Neural cell (in vitro differentiated cells): ENCODE measurements at regions not wholly inside any gene's neighbourhood (a gene's known extent, or its start where the extent isn't known, plus 50 kb on each side); places are given as distances from the start of the nearest gene placed in this dataset.

Experiments
- H2AFZ ChIP-seq: fragments of 200-600, 300-800 bp; sonication (generic), shearing (Covaris generic); 2 replicates; pipeline ENCODE4 v1.6.0; 2014; ENCODE audit warnings: low read depth, mild to moderate bottlenecking, antibody characterized with exemption, low read length, moderate library complexity
- H3F3A ChIP-seq: fragments of 200-600 bp; shearing (Covaris generic); 2 replicates; pipeline ENCODE4 v1.6.1; 2016; ENCODE audit warnings: mild to moderate bottlenecking, moderate library complexity, mixed read lengths, antibody characterized with exemption, low read length; ENCODE audit not compliant: insufficient read depth, poor library complexity, severe bottlenecking
- H3K27ac ChIP-seq: fragments of 200-600, 300-800 bp; sonication (generic), shearing (Covaris generic); 2 replicates; pipeline ENCODE4 v1.5.1; 2014; ENCODE audit warnings: mild to moderate bottlenecking, low read length, moderate library complexity
- H3K27me3 ChIP-seq: fragments of 300-800, 200-600 bp; sonication (generic), shearing (Covaris generic); 2 replicates; pipeline ENCODE4 v1.6.0; 2014; ENCODE audit warnings: mild to moderate bottlenecking, low read depth, low read length, moderate library complexity; ENCODE audit not compliant: insufficient read depth
- H3K36me3 ChIP-seq: fragments of 300-800, 200-600 bp; sonication (generic), shearing (Covaris generic); 2 replicates; pipeline ENCODE4 v1.5.1; 2014; ENCODE audit warnings: mild to moderate bottlenecking, antibody characterized with exemption, low read length, moderate library complexity; ENCODE audit not compliant: insufficient read depth
- H3K4me2 ChIP-seq: fragments of 300-800, 200-600 bp; sonication (generic), shearing (Covaris generic); 2 replicates; pipeline ENCODE4 v1.6.0; 2014; ENCODE audit warnings: mild to moderate bottlenecking, low read length
- H3K4me3 ChIP-seq: fragments of 300-800, 200-600 bp; sonication (generic), shearing (Covaris generic); 2 replicates; pipeline ENCODE4 v1.5.1; 2014; ENCODE audit warnings: mild to moderate bottlenecking, low read length, moderate library complexity
- H3K79me2 ChIP-seq: fragments of 200-600 bp; shearing (Covaris generic); replicated peaks from 2 replicates; pipeline ENCODE4 v1.6.0; 2014; ENCODE audit warnings: mild to moderate bottlenecking, low read length, moderate library complexity; ENCODE audit not compliant: insufficient read depth
- H3K9ac ChIP-seq: fragments of 300-800, 200-600 bp; sonication (generic), shearing (Covaris generic); 2 replicates; pipeline ENCODE4 v1.6.1; 2016; ENCODE audit warnings: mild to moderate bottlenecking, low read length, mixed read lengths
- H3K9me2 ChIP-seq: fragments of 200-600 bp; shearing (Covaris generic); 2 replicates; pipeline ENCODE4 v1.6.1; 2016; ENCODE audit warnings: mild to moderate bottlenecking, low read length, mixed read lengths; ENCODE audit not compliant: insufficient read depth
- H3K9me3 ChIP-seq: fragments of 200-600, 300-800 bp; sonication (generic), shearing (Covaris generic); 2 replicates; pipeline ENCODE4 v1.6.1; 2016; ENCODE audit warnings: mild to moderate bottlenecking, mixed run types, low read length, moderate library complexity, mixed read lengths
- H4K20me1 ChIP-seq: fragments of 200-600 bp; shearing (Covaris generic); 2 replicates; pipeline ENCODE4 v1.6.1; 2016; ENCODE audit warnings: mild to moderate bottlenecking, mixed run types; ENCODE audit not compliant: insufficient read depth
- EP300 ChIP-seq: fragments of 450-650 bp; conservative IDR thresholded peaks from 2 replicates; pipeline ENCODE4 v1.6.1; 2014; ENCODE audit warnings: antibody characterized with exemption, mild to moderate bottlenecking, moderate library complexity; ENCODE audit not compliant: poor library complexity, severe bottlenecking
- EZH2 ChIP-seq: fragments of 200-600, 300-800 bp; shearing (Covaris generic), sonication (generic); IDR thresholded peaks from 2 replicates; pipeline ENCODE4 v1.6.1; 2014; ENCODE audit warnings: antibody characterized with exemption, low read length, borderline replicate concordance, mild to moderate bottlenecking; ENCODE audit not compliant: insufficient read depth, poor library complexity, severe bottlenecking
- MXI1 ChIP-seq: fragments of 450-650 bp; conservative IDR thresholded peaks from 2 replicates; pipeline ENCODE4 v1.6.1; 2014; ENCODE audit warnings: antibody characterized with exemption, mild to moderate bottlenecking; ENCODE audit not compliant: poor library complexity, severe bottlenecking
- POLR2AphosphoS5 ChIP-seq: IDR thresholded peaks from 2 replicates; pipeline ENCODE4 v1.6.1; 2012
- RAD21 ChIP-seq: fragments of 450-650 bp; conservative IDR thresholded peaks from 2 replicates; pipeline ENCODE4 v1.6.1; 2014; ENCODE audit warnings: antibody characterized with exemption, mild to moderate bottlenecking, moderate library complexity
- SMC3 ChIP-seq: fragments of 450-650 bp; conservative IDR thresholded peaks from 2 replicates; pipeline ENCODE4 v1.6.1; 2014; ENCODE audit warnings: antibody characterized with exemption, mild to moderate bottlenecking, moderate library complexity; ENCODE audit not compliant: poor library complexity
- TAF1 ChIP-seq: IDR thresholded peaks from 2 replicates; pipeline ENCODE4 v1.6.1; 2012; ENCODE audit warnings: low read depth
- TF ChIP-seq, protein P1 (sequence below): IDR thresholded peaks from 2 replicates; pipeline ENCODE4 v1.6.1; 2012; ENCODE audit warnings: borderline replicate concordance
- TF ChIP-seq, protein P2 (sequence below): fragments of 450-650 bp; IDR thresholded peaks from 2 replicates; pipeline ENCODE4 v1.5.1; 2014; ENCODE audit warnings: antibody characterized with exemption, mild to moderate bottlenecking, moderate library complexity; ENCODE audit not compliant: poor library complexity, severe bottlenecking

DNA sequence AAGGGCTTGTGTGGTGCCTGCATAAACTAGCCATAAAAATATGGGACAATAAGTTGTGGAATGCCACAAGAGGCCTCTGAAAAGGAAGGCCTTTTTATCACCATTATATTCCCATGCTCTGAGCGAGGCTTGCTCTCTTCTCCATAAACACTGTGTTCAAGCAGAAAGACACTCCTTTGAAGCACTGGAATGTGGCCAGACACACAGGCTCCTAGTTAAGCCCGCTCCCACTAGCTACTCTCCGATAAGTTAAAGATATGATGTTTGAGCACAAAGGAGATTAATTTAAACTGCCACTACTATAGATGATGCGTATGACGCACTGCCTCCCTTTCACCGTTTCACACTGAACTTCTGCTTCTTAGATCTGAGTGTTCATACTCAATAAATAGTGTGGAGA lies 188.7 kb upstream of the TWIST2 start:
- no peaks in the 10 kb centered on the region for H3K36me3 ChIP-seq
- no peak overlapping the region for H3K9ac ChIP-seq
- H2AFZ ChIP-seq: no peak overlapping the region
- no peaks in the 10 kb centered on the region for H3K9me2 ChIP-seq
- no peak overlapping the region for H3K4me3 ChIP-seq
- no peaks in the 10 kb centered on the region for H4K20me1 ChIP-seq
- no peak overlapping the region for H3K4me2 ChIP-seq
- no peaks in the 10 kb centered on the region for H3F3A ChIP-seq
- H3K79me2 ChIP-seq: no peaks in the 10 kb centered on the region
- H3K27me3 ChIP-seq: no peaks in the 10 kb centered on the region
- H3K9me3 ChIP-seq: no peaks in the 10 kb centered on the region
- H3K27ac ChIP-seq: no peak overlapping the region
- TF ChIP-seq TAF1: no peak
- no peak for TF ChIP-seq EP300
- TF ChIP-seq MXI1: no peak
- no peak for TF ChIP-seq RAD21
- TF ChIP-seq, protein P1, sequence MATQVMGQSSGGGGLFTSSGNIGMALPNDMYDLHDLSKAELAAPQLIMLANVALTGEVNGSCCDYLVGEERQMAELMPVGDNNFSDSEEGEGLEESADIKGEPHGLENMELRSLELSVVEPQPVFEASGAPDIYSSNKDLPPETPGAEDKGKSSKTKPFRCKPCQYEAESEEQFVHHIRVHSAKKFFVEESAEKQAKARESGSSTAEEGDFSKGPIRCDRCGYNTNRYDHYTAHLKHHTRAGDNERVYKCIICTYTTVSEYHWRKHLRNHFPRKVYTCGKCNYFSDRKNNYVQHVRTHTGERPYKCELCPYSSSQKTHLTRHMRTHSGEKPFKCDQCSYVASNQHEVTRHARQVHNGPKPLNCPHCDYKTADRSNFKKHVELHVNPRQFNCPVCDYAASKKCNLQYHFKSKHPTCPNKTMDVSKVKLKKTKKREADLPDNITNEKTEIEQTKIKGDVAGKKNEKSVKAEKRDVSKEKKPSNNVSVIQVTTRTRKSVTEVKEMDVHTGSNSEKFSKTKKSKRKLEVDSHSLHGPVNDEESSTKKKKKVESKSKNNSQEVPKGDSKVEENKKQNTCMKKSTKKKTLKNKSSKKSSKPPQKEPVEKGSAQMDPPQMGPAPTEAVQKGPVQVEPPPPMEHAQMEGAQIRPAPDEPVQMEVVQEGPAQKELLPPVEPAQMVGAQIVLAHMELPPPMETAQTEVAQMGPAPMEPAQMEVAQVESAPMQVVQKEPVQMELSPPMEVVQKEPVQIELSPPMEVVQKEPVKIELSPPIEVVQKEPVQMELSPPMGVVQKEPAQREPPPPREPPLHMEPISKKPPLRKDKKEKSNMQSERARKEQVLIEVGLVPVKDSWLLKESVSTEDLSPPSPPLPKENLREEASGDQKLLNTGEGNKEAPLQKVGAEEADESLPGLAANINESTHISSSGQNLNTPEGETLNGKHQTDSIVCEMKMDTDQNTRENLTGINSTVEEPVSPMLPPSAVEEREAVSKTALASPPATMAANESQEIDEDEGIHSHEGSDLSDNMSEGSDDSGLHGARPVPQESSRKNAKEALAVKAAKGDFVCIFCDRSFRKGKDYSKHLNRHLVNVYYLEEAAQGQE: no peak
- no peak for TF ChIP-seq EZH2
- no peak for TF ChIP-seq SMC3
- no peak for TF ChIP-seq POLR2AphosphoS5
- TF ChIP-seq, protein P2, sequence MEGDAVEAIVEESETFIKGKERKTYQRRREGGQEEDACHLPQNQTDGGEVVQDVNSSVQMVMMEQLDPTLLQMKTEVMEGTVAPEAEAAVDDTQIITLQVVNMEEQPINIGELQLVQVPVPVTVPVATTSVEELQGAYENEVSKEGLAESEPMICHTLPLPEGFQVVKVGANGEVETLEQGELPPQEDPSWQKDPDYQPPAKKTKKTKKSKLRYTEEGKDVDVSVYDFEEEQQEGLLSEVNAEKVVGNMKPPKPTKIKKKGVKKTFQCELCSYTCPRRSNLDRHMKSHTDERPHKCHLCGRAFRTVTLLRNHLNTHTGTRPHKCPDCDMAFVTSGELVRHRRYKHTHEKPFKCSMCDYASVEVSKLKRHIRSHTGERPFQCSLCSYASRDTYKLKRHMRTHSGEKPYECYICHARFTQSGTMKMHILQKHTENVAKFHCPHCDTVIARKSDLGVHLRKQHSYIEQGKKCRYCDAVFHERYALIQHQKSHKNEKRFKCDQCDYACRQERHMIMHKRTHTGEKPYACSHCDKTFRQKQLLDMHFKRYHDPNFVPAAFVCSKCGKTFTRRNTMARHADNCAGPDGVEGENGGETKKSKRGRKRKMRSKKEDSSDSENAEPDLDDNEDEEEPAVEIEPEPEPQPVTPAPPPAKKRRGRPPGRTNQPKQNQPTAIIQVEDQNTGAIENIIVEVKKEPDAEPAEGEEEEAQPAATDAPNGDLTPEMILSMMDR: no peak

DNA sequence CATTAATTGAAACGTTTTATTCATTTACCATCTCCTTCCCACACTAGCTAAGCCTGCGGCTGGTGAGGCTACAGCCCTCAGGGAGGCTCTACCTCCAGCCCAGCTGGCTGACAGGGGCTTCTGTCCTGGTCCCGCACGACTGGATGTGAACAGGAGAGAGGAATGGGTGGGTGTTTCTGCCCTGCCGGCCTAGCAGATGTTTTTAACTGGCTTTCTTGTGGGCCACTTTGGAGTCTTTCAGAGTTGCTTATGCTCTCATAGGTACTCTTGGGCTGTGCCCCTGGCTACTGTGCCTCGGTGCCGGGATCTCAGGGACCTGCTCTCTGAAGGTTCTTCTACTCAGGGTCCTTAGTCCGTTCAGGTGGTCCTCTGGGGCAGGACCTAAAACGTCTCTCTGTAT lies 184.3 kb upstream of the TWIST2 start:
- no peak overlapping the region for H3K27ac ChIP-seq
- no peaks in the 10 kb centered on the region for H3K9me2 ChIP-seq
- no peaks in the 10 kb centered on the region for H3K27me3 ChIP-seq
- no peaks in the 10 kb centered on the region for H3F3A ChIP-seq
- H3K36me3 ChIP-seq: no peaks in the 10 kb centered on the region
- H3K9ac ChIP-seq: no peak overlapping the region
- H3K4me2 ChIP-seq: no peak overlapping the region
- H4K20me1 ChIP-seq: no peaks in the 10 kb centered on the region
- no peaks in the 10 kb centered on the region for H3K9me3 ChIP-seq
- no peak overlapping the region for H3K4me3 ChIP-seq
- TF ChIP-seq RAD21: no peak
- no peak for TF ChIP-seq SMC3
- no peak for TF ChIP-seq POLR2AphosphoS5
- no peak for TF ChIP-seq EP300
- TF ChIP-seq, protein P2: no peak
- TF ChIP-seq EZH2: no peak
- TF ChIP-seq TAF1: no peak
- no peak for TF ChIP-seq MXI1
- TF ChIP-seq, protein P1: no peak
- no peak overlapping the region for H2AFZ ChIP-seq
- no peaks in the 10 kb centered on the region for H3K79me2 ChIP-seq
